ENCODE measurements at regions not wholly inside any gene's neighbourhood (a gene's known extent, or its start where the extent isn't known, plus 50 kb on each side); places are given as distances from the start of the nearest gene placed in this dataset.

DNA sequence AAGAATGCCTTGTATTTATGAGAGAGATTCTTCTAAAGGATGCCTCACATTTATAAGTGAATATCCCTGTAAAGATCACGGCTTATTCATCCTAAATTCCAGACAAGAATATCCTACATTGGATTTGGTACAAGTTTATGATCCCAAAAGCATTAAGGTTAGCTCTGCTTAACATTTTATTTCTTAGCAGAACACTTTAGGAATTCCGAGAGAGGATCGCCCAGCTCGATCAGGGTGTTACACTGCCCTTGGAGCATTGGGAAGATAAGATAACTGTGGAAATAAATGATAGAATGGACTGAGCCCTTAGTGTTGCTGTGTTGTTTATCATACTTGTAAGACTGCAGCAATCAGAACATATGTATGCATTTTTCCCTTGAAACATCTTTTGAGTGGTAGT, 223.0 kb upstream of the CDIN1 start:
- TF ChIP-seq CTCF (IDR thresholded peaks at IDR 0.05) (no peak), EP300 (IDR thresholded peaks at IDR 0.05) (no peak), POLR2AphosphoS5 (IDR thresholded peaks at IDR 0.05) (no peak)
